ENCODE measurements at regions not wholly inside any gene's neighbourhood (a gene's known extent, or its start where the extent isn't known, plus 50 kb on each side); places are given as distances from the start of the nearest gene placed in this dataset.
"Not testable (repeated sequence)": the region's sequence is repeated elsewhere in the genome, so short reads cannot be mapped to it uniquely, and the experiment has no call there.

DNA sequence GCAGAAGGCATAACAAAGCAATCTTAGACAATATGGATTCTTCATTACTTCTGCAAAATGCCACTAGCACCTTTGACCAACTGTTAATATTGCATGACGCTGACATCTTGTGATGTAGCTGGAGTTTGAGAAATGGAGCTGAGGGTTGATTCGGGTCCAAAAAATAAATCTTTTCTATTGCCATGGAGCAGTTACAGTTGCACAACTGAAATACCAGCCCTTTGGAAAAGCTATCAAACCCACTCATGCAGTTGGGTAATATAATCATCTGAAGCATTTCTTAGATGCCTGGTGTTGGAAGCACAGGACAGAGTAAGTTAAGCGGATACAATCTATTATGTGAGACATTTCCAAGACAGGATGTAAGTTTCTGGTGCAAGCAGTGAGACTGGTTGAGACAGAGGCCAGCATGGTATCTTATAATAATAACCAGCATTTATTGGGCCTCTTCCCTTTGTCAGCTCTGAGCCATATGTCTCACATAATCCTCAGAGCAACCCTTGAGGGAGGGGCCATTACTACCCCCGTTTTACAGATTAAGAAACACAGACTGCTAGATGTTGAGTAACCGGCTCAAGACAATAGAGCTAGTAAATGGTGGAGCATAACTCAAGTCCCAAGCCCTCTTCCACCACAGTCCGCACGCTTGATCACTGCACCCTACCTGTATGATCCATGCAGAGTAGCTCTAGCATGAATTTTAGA, 74.9 kb upstream of the CAPRIN1 start:
- no peak overlapping the region for H3K27ac ChIP-seq
- no peak for DNase-seq
- TF ChIP-seq, protein P1, sequence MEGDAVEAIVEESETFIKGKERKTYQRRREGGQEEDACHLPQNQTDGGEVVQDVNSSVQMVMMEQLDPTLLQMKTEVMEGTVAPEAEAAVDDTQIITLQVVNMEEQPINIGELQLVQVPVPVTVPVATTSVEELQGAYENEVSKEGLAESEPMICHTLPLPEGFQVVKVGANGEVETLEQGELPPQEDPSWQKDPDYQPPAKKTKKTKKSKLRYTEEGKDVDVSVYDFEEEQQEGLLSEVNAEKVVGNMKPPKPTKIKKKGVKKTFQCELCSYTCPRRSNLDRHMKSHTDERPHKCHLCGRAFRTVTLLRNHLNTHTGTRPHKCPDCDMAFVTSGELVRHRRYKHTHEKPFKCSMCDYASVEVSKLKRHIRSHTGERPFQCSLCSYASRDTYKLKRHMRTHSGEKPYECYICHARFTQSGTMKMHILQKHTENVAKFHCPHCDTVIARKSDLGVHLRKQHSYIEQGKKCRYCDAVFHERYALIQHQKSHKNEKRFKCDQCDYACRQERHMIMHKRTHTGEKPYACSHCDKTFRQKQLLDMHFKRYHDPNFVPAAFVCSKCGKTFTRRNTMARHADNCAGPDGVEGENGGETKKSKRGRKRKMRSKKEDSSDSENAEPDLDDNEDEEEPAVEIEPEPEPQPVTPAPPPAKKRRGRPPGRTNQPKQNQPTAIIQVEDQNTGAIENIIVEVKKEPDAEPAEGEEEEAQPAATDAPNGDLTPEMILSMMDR (IDR thresholded peaks at IDR 0.05; ENCODE audit: low read depth, low read length, missing control alignments) = no peak
- H3K27me3 ChIP-seq (replicated peaks) = no peaks in the 10 kb centered on the region
- no peaks in the 10 kb centered on the region for H3K36me3 ChIP-seq (replicated peaks)
- H3K4me3 ChIP-seq (ENCODE audit: low read depth, low read length) = no peak overlapping the region
- in situ Hi-C loops (cut with HindIII; ENCODE audit: low pct_ligation_motif_present, low sequenced_read_pairs) = loop anchor here (10.0 kb wide), 1 partner anchor 122 kb away; no protein-coding TSS in a partner anchor

GRCh38 chr11:33974804-33975203, 76.7 kb upstream of the CAPRIN1 start:
- TF ChIP-seq, protein P1 (IDR thresholded peaks at IDR 0.05; ENCODE audit: low read depth, low read length, missing control alignments) = no peak
- Histone ChIP-seq H3K4me3 (ENCODE audit: low read depth, low read length) (no peak overlapping the region), H3K27me3 (replicated peaks) (no peaks in the 10 kb centered on the region), H3K27ac (no peak overlapping the region), H3K36me3 (replicated peaks) (no peaks in the 10 kb centered on the region)
- DNase-seq = no peak
- in situ Hi-C loops (cut with HindIII; ENCODE audit: low pct_ligation_motif_present, low sequenced_read_pairs) = loop anchor here (10.0 kb wide), 1 partner anchor 120 kb away; no protein-coding TSS in a partner anchor

GRCh38 chr11:33971530-33971929, 79.7 kb upstream of the LMO2 start:
- not testable (repeated sequence) for DNase-seq; H3K36me3 ChIP-seq (replicated peaks); H3K27ac ChIP-seq; H3K27me3 ChIP-seq (replicated peaks); H3K4me3 ChIP-seq (ENCODE audit: low read depth, low read length)
- in situ Hi-C loops (cut with HindIII; ENCODE audit: low pct_ligation_motif_present, low sequenced_read_pairs) = loop anchor here (10.0 kb wide), 1 partner anchor 117 kb away; no protein-coding TSS in a partner anchor

DNA sequence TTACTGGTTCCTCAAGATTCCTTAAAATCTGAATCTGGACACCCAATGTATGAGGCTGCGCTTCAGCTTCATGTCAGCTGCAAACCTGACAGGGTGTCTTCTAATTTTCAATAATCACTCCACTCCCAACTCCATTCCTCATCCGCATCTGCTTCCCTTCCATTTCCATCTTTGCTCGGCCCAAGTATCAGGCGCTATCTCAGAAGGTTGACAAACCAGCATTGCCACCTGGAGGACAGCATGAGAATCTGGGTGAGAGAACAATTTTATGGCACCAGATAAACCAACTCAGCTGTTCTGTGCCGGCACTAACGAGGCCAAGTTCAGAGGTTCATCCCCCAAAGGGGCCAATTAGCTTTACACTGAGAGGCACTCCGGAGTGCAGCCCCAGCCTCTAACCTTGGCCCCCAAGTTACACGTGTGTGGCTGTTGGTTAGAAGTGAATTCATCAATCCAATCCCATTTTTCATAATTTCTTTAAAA, 79.1 kb upstream of the LMO2 start:
- in situ Hi-C loops (cut with HindIII; ENCODE audit: low pct_ligation_motif_present, low sequenced_read_pairs) = loop anchor here (10.0 kb wide), 1 partner anchor 116 kb away; no protein-coding TSS in a partner anchor

GRCh38 chr11:33967451-33967850, 75.6 kb upstream of the LMO2 start:
- TF ChIP-seq, protein P1 (IDR thresholded peaks at IDR 0.05; ENCODE audit: low read depth, low read length, missing control alignments) = no peak
- Histone ChIP-seq H3K27me3 (replicated peaks) (no peaks in the 10 kb centered on the region), H3K36me3 (replicated peaks) (no peaks in the 10 kb centered on the region), H3K4me3 (ENCODE audit: low read depth, low read length) (no peak overlapping the region), H3K27ac (no peak overlapping the region)
- in situ Hi-C loops (cut with HindIII; ENCODE audit: low pct_ligation_motif_present, low sequenced_read_pairs) = no loop called here
- DNase-seq = no peak

More for the DNA sequence above, 79.1 kb upstream of the LMO2 start:
- DNase-seq = peak; percentile 47
- Histone ChIP-seq H3K27me3 (replicated peaks) (no peaks in the 10 kb centered on the region), H3K27ac (no peak overlapping the region), H3K4me3 (ENCODE audit: low read depth, low read length) (no peak overlapping the region), H3K36me3 (replicated peaks) (no peaks in the 10 kb centered on the region)
- TF ChIP-seq, protein P1 (IDR thresholded peaks at IDR 0.05; ENCODE audit: low read depth, low read length, missing control alignments) = peak; percentile 86

DNA sequence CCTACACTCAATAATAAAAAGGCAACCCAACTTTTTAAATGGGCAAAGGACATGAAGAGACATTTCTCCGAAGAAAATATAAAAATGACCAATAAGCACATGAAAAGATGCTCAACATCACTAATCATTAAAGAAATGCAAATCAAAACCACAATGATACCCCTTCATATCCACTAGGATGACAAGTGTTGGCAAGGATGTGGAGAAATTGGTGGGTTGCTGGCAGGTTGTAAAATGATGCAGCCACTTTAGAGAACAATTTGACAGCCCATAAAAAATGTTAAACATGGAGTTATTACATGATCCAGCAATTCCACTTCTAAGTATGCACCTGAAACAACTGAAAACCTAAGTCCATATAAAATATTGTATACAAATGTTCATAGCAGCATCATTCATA, 73.2 kb upstream of the LMO2 start:
- DNase-seq = no peak
- Histone ChIP-seq H3K27me3 (replicated peaks) (no peaks in the 10 kb centered on the region), H3K36me3 (replicated peaks) (no peaks in the 10 kb centered on the region), H3K27ac (no peak overlapping the region), H3K4me3 (ENCODE audit: low read depth, low read length) (no peak overlapping the region)
- in situ Hi-C loops (cut with HindIII; ENCODE audit: low pct_ligation_motif_present, low sequenced_read_pairs) = no loop called here
- TF ChIP-seq, protein P1 (IDR thresholded peaks at IDR 0.05; ENCODE audit: low read depth, low read length, missing control alignments) = no peak
